H1 (cell line): ENCODE measurements at regions not wholly inside any gene's neighbourhood (a gene's known extent, or its start where the extent isn't known, plus 50 kb on each side); places are given as distances from the start of the nearest gene placed in this dataset.

Source experiments
- CHD7 ChIP-seq: fragments of 300-600 bp; sonication (generic); IDR thresholded peaks from 2 replicates; pipeline ENCODE4 v1.7.1; 2012; ENCODE audit warnings: low read length, moderate library complexity, mild to moderate bottlenecking, inconsistent platforms; ENCODE audit not compliant: insufficient replicate concordance
- EP300 ChIP-seq, 2 experiments: IDR thresholded peaks; 1 replicate in 1 of 2; 2 replicates in 1 of 2; pipeline ENCODE4 v1.6.1; 2011 to 2012; ENCODE audit warnings: low read depth in 2 of 2, low read length in 2 of 2, mild to moderate bottlenecking in 2 of 2, borderline replicate concordance in 1 of 2, inconsistent platforms in 1 of 2, moderate library complexity in 1 of 2
- JUN ChIP-seq: IDR thresholded peaks from 2 replicates; pipeline ENCODE4 v1.6.1; 2011; ENCODE audit warnings: low read depth, mild to moderate bottlenecking, improper control_type of control experiment, low read length
- SP1 ChIP-seq: IDR thresholded peaks from 2 replicates; pipeline ENCODE4 v1.6.1; 2011; ENCODE audit warnings: low read depth, low read length
- SP2 ChIP-seq: IDR thresholded peaks from 2 replicates; pipeline ENCODE4 v1.6.1; 2012; ENCODE audit warnings: mild to moderate bottlenecking, low read length, inconsistent platforms
- TAF1 ChIP-seq: IDR thresholded peaks from 2 replicates; pipeline ENCODE4 v1.6.1; 2011; ENCODE audit warnings: mild to moderate bottlenecking, low read depth, low read length

GRCh38 chr6:164020142-164020541 lies 605.6 kb downstream of the QKI start (continued):
- TF ChIP-seq CHD7, result no peak
- TF ChIP-seq SP1, result no peak
- no peak for TF ChIP-seq EP300 (IDR thresholded peaks at IDR 0.05; ENCODE audit: borderline replicate concordance in 1 of 2, low read depth in 2 of 2, low read length in 2 of 2)
- TF ChIP-seq TAF1, result no peak
- TF ChIP-seq JUN, result no peak
- TF ChIP-seq SP2, result no peak
